Panc1 (cell line): ENCODE measurements at regions not wholly inside any gene's neighbourhood (a gene's known extent, or its start where the extent isn't known, plus 50 kb on each side); places are given as distances from the start of the nearest gene placed in this dataset.

Experiments
- ATAC-seq: fragments of 200-7000 bp; cut with Tn5 transposase; 2 replicates; pipeline ENCODE4 v1.9.1; 2020; ENCODE audit warnings: mild to moderate bottlenecking, moderate library complexity
- BruUV-seq: library from RNA; stranded (reverse); fragments of 400-500 nt; replicated peaks from 2 replicates; lab custom pipeline; 2021; lab: Mats Ljungman, UMichigan
- CTCF ChIA-PET: fragments of 300-600 bp; sonication (Branson Sonifier 250); formaldehyde crosslinking; loops from one replicate; lab custom pipeline; 2022; ENCODE audit warnings: antibody characterized with exemption; lab: Charles Lee
- POLR2A ChIA-PET: fragments of 300-600 bp; sonication (Branson Sonifier 250); formaldehyde crosslinking; loops from one replicate; lab custom pipeline; 2022; ENCODE audit warnings: antibody characterized with exemption; lab: Charles Lee
- DNase-seq: peaks from one replicate; pipeline ENCODE4 v3.0.0-alpha.2; 2010; ENCODE audit warnings: low read depth, low spot score
- H3K27ac ChIP-seq: 2 replicates; pipeline ENCODE4 v1.5.1; 2011; ENCODE audit warnings: mild to moderate bottlenecking, low read length, inconsistent platforms
- H3K27me3 ChIP-seq: fragments of 200-500 bp; sonication (Bioruptor generic); 2 replicates; pipeline ENCODE4 v1.6.0; 2014; ENCODE audit warnings: low read length, inconsistent platforms; ENCODE audit not compliant: control insufficient read depth, insufficient read depth
- H3K36me3 ChIP-seq: fragments of 200-500 bp; sonication (Bioruptor generic); 2 replicates; pipeline ENCODE4 v1.5.1; 2014; ENCODE audit warnings: inconsistent platforms, mild to moderate bottlenecking, low read length, moderate library complexity; ENCODE audit not compliant: control insufficient read depth, insufficient read depth
- H3K4me1 ChIP-seq: 2 replicates; pipeline ENCODE4 v1.5.1; 2011; ENCODE audit warnings: inconsistent platforms, mild to moderate bottlenecking, low read length, moderate library complexity; ENCODE audit not compliant: control insufficient read depth, insufficient read depth
- H3K4me3 ChIP-seq, 2 experiments: 2 replicates each; pipeline ENCODE4 v1.5.1; 2011 to 2012; ENCODE audit warnings: low read depth in 2 of 2, low read length in 2 of 2, mild to moderate bottlenecking in 2 of 2, inconsistent platforms in 1 of 2, moderate library complexity in 1 of 2
- H3K9me3 ChIP-seq: fragments of 200-500 bp; sonication (Bioruptor generic); 2 replicates; pipeline ENCODE4 v1.5.1; 2014; ENCODE audit warnings: low read depth, mild to moderate bottlenecking, inconsistent platforms, low read length, moderate library complexity; ENCODE audit not compliant: control insufficient read depth, insufficient read depth
- CTCF ChIP-seq: fragments of 450-650 bp; IDR thresholded peaks from 2 replicates; pipeline ENCODE4 v1.5.1; 2017; ENCODE audit warnings: mild to moderate bottlenecking
- POLR2AphosphoS5 ChIP-seq: IDR thresholded peaks from 2 replicates; pipeline ENCODE4 v1.6.1; 2012; ENCODE audit warnings: mild to moderate bottlenecking, low read depth, low read length, moderate library complexity
- REST ChIP-seq, 2 experiments: IDR thresholded peaks; 2 replicates each; pipeline ENCODE4 v1.6.1; 2011 to 2012; ENCODE audit warnings: low read depth in 2 of 2, control low read depth in 1 of 2, low read length in 1 of 2, mild to moderate bottlenecking in 1 of 2, moderate library complexity in 1 of 2; ENCODE audit not compliant: insufficient read depth in 1 of 2
- SIN3A ChIP-seq: IDR thresholded peaks from 2 replicates; pipeline ENCODE4 v1.6.1; 2012; ENCODE audit warnings: low read depth, mild to moderate bottlenecking, low read length, moderate library complexity, borderline replicate concordance; ENCODE audit not compliant: insufficient read depth
- TCF7L2 ChIP-seq: IDR thresholded peaks from 2 replicates; pipeline ENCODE4 v1.6.1; 2011; ENCODE audit warnings: mild to moderate bottlenecking, low read depth, low read length, inconsistent platforms
- in situ Hi-C: cut with HindIII; loops from 2 replicates; pipeline ENCODE4 v1.10.0; 2016; ENCODE audit warnings: low sequenced_read_pairs, low pct_unique_long_range_greater_than_20kb
- intact Hi-C: fragments of 100-400 bp; cut with micrococcal nuclease; formaldehyde crosslinking; loops from one replicate; pipeline ENCODE4 v1.10.0; 2022; ENCODE audit not compliant: unreplicated experiment

- Histone ChIP-seq H3K4me3 (no peak overlapping the region), H3K36me3 (no peaks in the 10 kb centered on the region), H3K27me3 (no peaks in the 10 kb centered on the region), H3K4me1 (no peaks in the 10 kb centered on the region), H3K27ac (no peak overlapping the region), H3K9me3 (0 out of 2 replicates have a peak, but pooled peaks cover 3% of the 10 kb centered on the region)
- ATAC-seq (no peak), DNase-seq (no peak)
- ChIA-PET POLR2A (no interaction called here), CTCF (no interaction called here)
- intact Hi-C loops: no loop called here
- in situ Hi-C loops: no loop called here
- BruUV-seq: no TSS peak
- TF ChIP-seq REST (IDR thresholded peaks at IDR 0.05; ENCODE audit: insufficient read depth in 1 of 2, low read depth in 2 of 2, low read length in 1 of 2): no peak
- no peak for TF ChIP-seq TCF7L2
- no peak for TF ChIP-seq CTCF
- TF ChIP-seq POLR2AphosphoS5: no peak
- TF ChIP-seq SIN3A: no peak
These were observed 1221.0 kb downstream of the JRKL start for GRCh38 chr11:97610854-97611253.

GRCh38 chr11:97611345-97611744 is 1221.5 kb downstream of the JRKL start:
- no peak for TF ChIP-seq POLR2AphosphoS5
- no peak for TF ChIP-seq SIN3A
- no peak for TF ChIP-seq TCF7L2
- no peak for TF ChIP-seq REST (IDR thresholded peaks at IDR 0.05; ENCODE audit: insufficient read depth in 1 of 2, low read depth in 2 of 2, low read length in 1 of 2)
- no peak for TF ChIP-seq CTCF
- BruUV-seq: no TSS peak
- in situ Hi-C loops (no loop called here), intact Hi-C loops (no loop called here)
- no peak overlapping the region for H3K4me3 ChIP-seq
- ChIA-PET POLR2A (no interaction called here), CTCF (no interaction called here)
- H3K36me3 ChIP-seq: no peaks in the 10 kb centered on the region
- no peak overlapping the region for H3K27ac ChIP-seq
- no peaks in the 10 kb centered on the region for H3K4me1 ChIP-seq
- ATAC-seq (no peak), DNase-seq (no peak)
- H3K9me3 ChIP-seq: 0 out of 2 replicates have a peak, but pooled peaks cover 3% of the 10 kb centered on the region
- no peaks in the 10 kb centered on the region for H3K27me3 ChIP-seq
